ENCODE measurements at regions not wholly inside any gene's neighbourhood (a gene's known extent, or its start where the extent isn't known, plus 50 kb on each side); places are given as distances from the start of the nearest gene placed in this dataset.

DNA sequence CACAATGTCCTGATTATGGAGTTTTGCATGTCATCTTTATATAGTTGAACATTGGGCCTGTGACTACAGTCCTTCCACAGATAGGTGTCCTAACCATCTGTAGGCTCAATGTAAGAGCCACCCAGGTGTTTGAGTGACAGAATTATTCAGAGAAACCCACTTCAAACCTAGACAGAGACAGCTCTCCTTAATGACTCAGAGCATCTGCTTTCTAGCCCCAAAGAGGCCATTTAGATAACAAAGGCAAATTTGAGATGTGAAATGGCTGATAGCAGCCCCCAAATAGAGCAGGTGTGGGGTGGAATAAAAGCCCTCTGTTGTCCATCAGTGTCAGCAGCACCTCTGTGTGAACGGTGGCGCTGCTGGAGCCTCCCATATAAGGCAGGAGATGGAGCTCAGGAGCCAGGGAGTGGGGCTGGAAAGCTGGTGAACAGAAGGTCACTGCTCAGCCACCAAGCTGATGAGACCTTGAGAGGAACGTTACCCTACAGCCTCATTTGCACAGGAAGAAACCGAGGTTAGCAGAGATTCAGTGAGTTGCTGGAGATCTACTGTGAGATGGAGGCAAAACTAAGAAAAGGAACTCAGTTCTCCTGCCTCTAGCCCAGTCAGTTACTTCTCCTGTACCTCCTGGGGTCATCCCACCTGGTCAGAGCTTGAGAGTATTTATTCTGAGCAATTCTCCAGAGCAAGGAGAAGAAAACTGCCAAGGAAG lies 153.3 kb upstream of the LNX1 start:
- DNase-seq (ENCODE audit: low spot score) = no peak
- Mint-ChIP-seq H3K27ac (no peak overlapping the region), H3K36me3 (ENCODE audit: low read depth) (no peaks in the 10 kb centered on the region), H3K4me1 (ENCODE audit: low read depth) (no peaks in the 10 kb centered on the region), H3K27me3 (ENCODE audit: low read depth) (no peaks in the 10 kb centered on the region), H3K4me3 (no peak overlapping the region), H3K9me3 (no peaks in the 10 kb centered on the region)

GRCh38 chr4:53734584-53735353 lies 143.5 kb upstream of the LNX1 start:
- no peaks in the 10 kb centered on the region for H3K36me3 Mint-ChIP-seq (ENCODE audit: low read depth)
- no peaks in the 10 kb centered on the region for H3K27me3 Mint-ChIP-seq (ENCODE audit: low read depth)
- H3K27ac Mint-ChIP-seq = no peak overlapping the region
- no peaks in the 10 kb centered on the region for H3K4me1 Mint-ChIP-seq (ENCODE audit: low read depth)
- no peak for DNase-seq (ENCODE audit: low spot score)
- H3K9me3 Mint-ChIP-seq = no peaks in the 10 kb centered on the region
- no peak overlapping the region for H3K4me3 Mint-ChIP-seq

GRCh38 chr4:53734182-53734581 lies 142.9 kb upstream of the LNX1 start:
- H3K27ac Mint-ChIP-seq = no peak overlapping the region

GRCh38 chr4:53732661-53733060 lies 141.4 kb upstream of the LNX1 start:
- Mint-ChIP-seq H3K9me3 (no peaks in the 10 kb centered on the region), H3K4me3 (no peak overlapping the region), H3K36me3 (ENCODE audit: low read depth) (no peaks in the 10 kb centered on the region), H3K27ac (no peak overlapping the region), H3K4me1 (ENCODE audit: low read depth) (no peaks in the 10 kb centered on the region), H3K27me3 (ENCODE audit: low read depth) (no peaks in the 10 kb centered on the region)
- no peak for DNase-seq (ENCODE audit: low spot score)

More at GRCh38 chr4:53734182-53734581, 142.9 kb upstream of the LNX1 start:
- no peaks in the 10 kb centered on the region for H3K36me3 Mint-ChIP-seq (ENCODE audit: low read depth)
- no peak for DNase-seq (ENCODE audit: low spot score)
- no peaks in the 10 kb centered on the region for H3K9me3 Mint-ChIP-seq
- no peaks in the 10 kb centered on the region for H3K27me3 Mint-ChIP-seq (ENCODE audit: low read depth)
- H3K4me1 Mint-ChIP-seq (ENCODE audit: low read depth) = no peaks in the 10 kb centered on the region
- H3K4me3 Mint-ChIP-seq = no peak overlapping the region

DNA sequence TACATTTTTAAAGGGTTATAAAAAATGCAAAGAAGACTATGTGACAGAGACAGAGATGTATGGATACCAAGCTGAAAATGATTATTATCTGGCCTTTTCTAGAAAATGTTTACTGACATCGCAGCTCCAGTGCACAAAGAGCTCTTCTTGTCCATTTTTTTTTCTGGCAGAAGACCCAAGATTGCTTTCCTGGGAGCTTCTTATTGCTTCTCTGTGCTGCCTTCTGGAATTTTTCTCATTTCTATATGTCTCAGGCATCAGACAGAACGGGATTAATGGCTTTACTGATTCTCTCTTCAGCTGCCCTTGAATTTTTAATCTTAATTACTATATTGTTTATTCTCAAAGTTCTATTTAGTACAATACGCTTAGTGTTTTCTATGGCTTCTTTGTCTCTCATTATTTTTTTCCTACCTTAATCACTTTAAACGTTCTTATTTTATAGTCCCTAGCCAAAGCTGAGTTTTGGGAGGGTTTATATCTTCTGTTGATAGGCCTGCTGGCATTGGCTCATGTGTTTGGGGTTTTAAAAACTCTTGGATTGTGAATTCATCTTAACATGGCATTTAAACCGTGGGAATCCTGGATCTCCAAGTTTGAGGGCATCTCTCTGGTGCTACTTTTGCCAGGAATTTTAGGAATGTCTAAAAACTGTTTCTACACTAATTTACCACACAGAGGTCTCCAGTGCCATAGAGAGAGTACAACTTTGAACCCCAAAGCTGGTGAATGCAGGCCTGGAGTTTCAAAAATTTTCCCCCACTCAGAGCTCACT lies 138.9 kb upstream of the LNX1 start:
- no peak overlapping the region for H3K4me3 Mint-ChIP-seq
- no peaks in the 10 kb centered on the region for H3K4me1 Mint-ChIP-seq (ENCODE audit: low read depth)
- no peaks in the 10 kb centered on the region for H3K36me3 Mint-ChIP-seq (ENCODE audit: low read depth)
- no peaks in the 10 kb centered on the region for H3K9me3 Mint-ChIP-seq
- no peak overlapping the region for H3K27ac Mint-ChIP-seq
- H3K27me3 Mint-ChIP-seq (ENCODE audit: low read depth) = no peaks in the 10 kb centered on the region
- DNase-seq (ENCODE audit: low spot score) = no peak

GRCh38 chr4:53722110-53722509 lies 130.8 kb upstream of the LNX1 start:
- Mint-ChIP-seq H3K4me1 (ENCODE audit: low read depth) (no peaks in the 10 kb centered on the region), H3K36me3 (ENCODE audit: low read depth) (no peaks in the 10 kb centered on the region)

DNA sequence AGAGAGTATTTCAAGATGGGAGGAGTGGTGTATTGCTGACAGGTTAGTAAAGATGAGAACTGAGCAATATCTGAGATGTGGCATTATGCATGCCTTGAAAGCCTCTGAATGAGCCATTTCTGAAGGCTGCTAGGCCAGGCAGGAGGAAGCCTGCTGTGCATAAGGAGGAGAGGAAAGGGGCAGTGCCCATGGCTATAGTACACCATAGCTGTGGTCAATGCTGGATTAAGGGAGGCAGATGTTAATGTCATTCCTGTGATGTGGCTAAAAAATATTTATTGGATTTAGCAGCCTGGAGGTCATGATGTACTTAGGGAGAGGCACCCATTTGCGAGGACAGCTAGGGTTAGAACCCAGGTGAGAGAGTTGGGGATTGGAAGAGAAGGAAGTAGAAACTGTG lies 130.0 kb upstream of the LNX1 start:
- no peaks in the 10 kb centered on the region for H3K36me3 Mint-ChIP-seq (ENCODE audit: low read depth)
- H3K27ac Mint-ChIP-seq = no peak overlapping the region
- H3K27me3 Mint-ChIP-seq (ENCODE audit: low read depth) = no peaks in the 10 kb centered on the region
- no peaks in the 10 kb centered on the region for H3K9me3 Mint-ChIP-seq
- no peak overlapping the region for H3K4me3 Mint-ChIP-seq
- no peaks in the 10 kb centered on the region for H3K4me1 Mint-ChIP-seq (ENCODE audit: low read depth)
- DNase-seq (ENCODE audit: low spot score) = no peak

More at GRCh38 chr4:53722110-53722509, 130.8 kb upstream of the LNX1 start:
- H3K27me3 Mint-ChIP-seq (ENCODE audit: low read depth) = no peaks in the 10 kb centered on the region
- H3K9me3 Mint-ChIP-seq = no peaks in the 10 kb centered on the region
- H3K27ac Mint-ChIP-seq = no peak overlapping the region
- no peak for DNase-seq (ENCODE audit: low spot score)
- H3K4me3 Mint-ChIP-seq = no peak overlapping the region

DNA sequence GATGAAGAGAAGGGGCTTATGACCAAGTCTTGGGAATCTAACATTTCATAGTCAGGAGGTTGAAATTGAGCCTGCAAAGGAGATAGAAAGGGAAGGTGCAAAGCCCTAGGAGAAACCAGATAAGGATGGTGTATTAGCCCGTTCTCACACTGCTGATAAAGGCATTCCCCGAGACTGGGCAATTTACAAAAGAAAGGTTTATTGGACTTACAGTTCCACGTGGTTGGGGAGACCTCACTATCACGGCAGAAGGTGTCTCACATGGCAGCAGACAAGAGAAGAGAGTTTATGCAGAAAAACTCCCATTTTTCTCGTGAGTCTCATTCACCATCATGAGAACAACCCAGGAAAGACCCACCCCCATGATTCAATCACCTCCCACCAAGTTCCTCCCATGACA lies 129.5 kb upstream of the LNX1 start:
- Mint-ChIP-seq H3K27ac (no peak overlapping the region), H3K4me1 (ENCODE audit: low read depth) (no peaks in the 10 kb centered on the region), H3K4me3 (no peak overlapping the region), H3K9me3 (no peaks in the 10 kb centered on the region), H3K36me3 (ENCODE audit: low read depth) (no peaks in the 10 kb centered on the region), H3K27me3 (ENCODE audit: low read depth) (no peaks in the 10 kb centered on the region)
- DNase-seq (ENCODE audit: low spot score) = no peak

GRCh38 chr4:53717064-53717549 lies 125.8 kb upstream of the LNX1 start:
- H3K4me1 Mint-ChIP-seq (ENCODE audit: low read depth) = no peaks in the 10 kb centered on the region
- H3K36me3 Mint-ChIP-seq (ENCODE audit: low read depth) = no peaks in the 10 kb centered on the region
- peaks cover 3% of the 10 kb centered on the region for H3K27me3 Mint-ChIP-seq (ENCODE audit: low read depth)
- no peak overlapping the region for H3K4me3 Mint-ChIP-seq
- DNase-seq (ENCODE audit: low spot score) = no peak
- no peak overlapping the region for H3K27ac Mint-ChIP-seq
- H3K9me3 Mint-ChIP-seq = no peaks in the 10 kb centered on the region

DNA sequence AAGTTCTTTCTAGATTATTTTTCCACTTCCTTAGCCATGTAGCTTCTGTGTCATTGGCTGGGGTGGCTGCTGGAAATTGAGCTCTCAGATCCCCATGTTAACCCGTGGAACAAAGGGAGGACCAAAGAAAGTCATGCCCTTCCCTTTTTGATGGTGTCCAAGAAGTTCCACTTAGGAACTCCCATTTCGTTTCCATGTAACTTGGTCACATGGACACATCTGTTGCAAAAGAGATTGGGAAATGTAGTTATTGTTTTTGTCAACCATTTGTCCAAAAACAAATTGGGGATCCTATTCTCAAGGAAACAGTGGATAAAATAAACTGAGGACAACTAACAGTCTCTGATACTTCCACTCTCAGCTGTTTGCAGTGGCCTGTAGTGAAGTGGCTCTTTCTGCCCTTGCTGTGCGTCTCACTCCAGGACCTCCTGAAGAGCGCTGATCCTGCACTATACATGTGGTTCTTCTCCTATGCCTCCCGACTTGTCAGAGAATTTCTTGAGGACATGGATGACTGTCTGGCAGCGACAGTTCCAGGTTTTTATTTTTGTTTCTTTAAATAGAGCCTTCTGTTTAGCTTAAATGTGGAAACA lies 125.3 kb upstream of the LNX1 start:
- Mint-ChIP-seq H3K27me3 (ENCODE audit: low read depth) (peaks cover 3% of the 10 kb centered on the region), H3K9me3 (no peaks in the 10 kb centered on the region), H3K27ac (no peak overlapping the region), H3K36me3 (ENCODE audit: low read depth) (no peaks in the 10 kb centered on the region), H3K4me1 (ENCODE audit: low read depth) (no peaks in the 10 kb centered on the region), H3K4me3 (no peak overlapping the region)
- no peak for DNase-seq (ENCODE audit: low spot score)

DNA sequence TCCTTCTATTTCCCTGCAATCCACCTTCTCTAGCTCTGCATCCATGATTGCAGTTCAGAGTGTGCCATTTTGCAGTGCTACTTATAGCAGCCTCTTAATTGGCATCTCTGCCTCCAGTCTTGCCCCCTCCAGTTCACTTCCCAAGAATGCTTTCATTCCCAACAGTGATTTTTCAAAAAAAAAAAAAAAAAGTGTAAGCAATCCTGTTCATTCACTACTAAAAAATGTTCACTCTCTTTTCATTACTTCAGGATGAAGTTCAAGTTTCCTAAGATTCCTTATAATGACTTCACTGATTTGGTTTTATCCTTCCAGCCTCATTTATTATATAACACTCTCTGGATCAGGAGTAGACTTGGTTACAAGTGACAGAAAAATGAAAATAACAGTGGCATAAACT lies 124.7 kb upstream of the LNX1 start:
- H3K36me3 Mint-ChIP-seq (ENCODE audit: low read depth) = no peaks in the 10 kb centered on the region
- H3K9me3 Mint-ChIP-seq = no peaks in the 10 kb centered on the region
- DNase-seq (ENCODE audit: low spot score) = no peak
- H3K27ac Mint-ChIP-seq = no peak overlapping the region
- no peak overlapping the region for H3K4me3 Mint-ChIP-seq
- H3K27me3 Mint-ChIP-seq (ENCODE audit: low read depth) = peaks cover 3% of the 10 kb centered on the region
- H3K4me1 Mint-ChIP-seq (ENCODE audit: low read depth) = no peaks in the 10 kb centered on the region

DNA sequence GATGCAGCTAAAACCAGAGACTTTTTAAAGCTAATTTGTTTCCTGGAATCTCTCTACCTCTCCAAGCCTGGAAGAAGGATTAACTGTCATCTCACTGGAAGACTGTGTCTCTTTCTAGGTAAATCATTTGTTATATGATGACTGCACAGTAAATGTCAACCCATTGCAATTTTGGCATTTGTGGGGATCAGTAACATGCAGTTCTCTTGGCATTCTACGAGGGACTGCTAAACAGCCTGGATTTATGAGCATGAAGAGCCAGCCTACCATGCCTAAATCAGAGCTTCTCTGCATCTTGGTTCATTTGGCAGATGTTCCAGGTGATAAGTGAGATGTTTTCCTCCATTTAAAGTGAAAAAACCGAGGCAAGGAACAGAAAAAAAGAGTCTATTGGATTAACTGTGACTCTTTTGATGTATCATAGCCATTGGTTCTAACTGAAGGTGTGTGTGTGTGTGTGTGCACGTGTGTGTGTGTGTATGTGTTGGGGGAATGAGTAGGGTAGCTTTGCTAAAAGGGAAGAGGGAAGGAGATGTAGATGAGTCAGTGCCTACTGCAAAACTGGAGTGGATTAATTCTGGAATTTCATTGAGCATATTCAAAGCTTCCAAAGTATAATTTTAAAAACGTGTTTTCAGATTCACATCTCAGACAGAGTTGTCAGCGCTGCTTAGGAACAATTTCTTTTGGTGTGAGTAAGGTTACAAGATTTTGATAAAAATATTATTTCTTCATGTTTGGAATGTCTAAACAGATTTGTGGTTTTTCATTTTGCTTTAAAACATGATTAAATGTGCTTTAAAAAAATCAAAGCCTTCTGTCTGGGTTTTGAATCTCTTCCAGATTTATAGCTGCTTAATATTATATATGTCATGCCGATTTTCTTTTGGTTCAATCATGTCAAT lies 123.2 kb upstream of the LNX1 start:
- H3K9me3 Mint-ChIP-seq = no peaks in the 10 kb centered on the region
- H3K4me1 Mint-ChIP-seq (ENCODE audit: low read depth) = no peaks in the 10 kb centered on the region
- H3K36me3 Mint-ChIP-seq (ENCODE audit: low read depth) = no peaks in the 10 kb centered on the region
- no peak overlapping the region for H3K27ac Mint-ChIP-seq
- H3K27me3 Mint-ChIP-seq (ENCODE audit: low read depth) = peaks cover 3% of the 10 kb centered on the region
- no peak for DNase-seq (ENCODE audit: low spot score)
- H3K4me3 Mint-ChIP-seq = no peak overlapping the region

- no peak for DNase-seq (ENCODE audit: low spot score)
- H3K36me3 Mint-ChIP-seq (ENCODE audit: low read depth) = no peaks in the 10 kb centered on the region
- no peak overlapping the region for H3K27ac Mint-ChIP-seq
- H3K27me3 Mint-ChIP-seq (ENCODE audit: low read depth) = peaks cover 3% of the 10 kb centered on the region
- no peaks in the 10 kb centered on the region for H3K4me1 Mint-ChIP-seq (ENCODE audit: low read depth)
- no peak overlapping the region for H3K4me3 Mint-ChIP-seq
- H3K9me3 Mint-ChIP-seq = no peaks in the 10 kb centered on the region
Observed at GRCh38 chr4:53713767-53714166, 122.5 kb upstream of the LNX1 start.

Data from T-helper 2 cell treated with Interferon-gamma antibody and Interleukin-4, amounts not matched to agents 5 μg/mL and 100 μg/mL, for 36 hours (primary cell).